Activated CD4-positive, alpha-beta T cell treated with anti-CD3 and anti-CD28 coated beads, Interleukin-10, Interleukin-2, amounts not matched to agents 100 ng/mL and 50 ng/mL, durations not matched to agents 16 hours and 8 hours (primary cell): ENCODE measurements at regions not wholly inside any gene's neighbourhood (a gene's known extent, or its start where the extent isn't known, plus 50 kb on each side); places are given as distances from the start of the nearest gene placed in this dataset.

ENCODE experiments used
- DNase-seq: peaks from one replicate; pipeline ENCODE4 v3.0.0-alpha.2; 2020

GRCh38 chr18:55119434-55119833, 160.2 kb upstream of the CCDC68 start:
- DNase-seq = no peak

GRCh38 chr18:55119016-55119415, 159.8 kb upstream of the CCDC68 start:
- DNase-seq = no peak

GRCh38 chr18:55116863-55117262, 157.6 kb upstream of the CCDC68 start:
- no peak for DNase-seq

- DNase-seq = no peak
Observed at GRCh38 chr18:55115606-55116005, 156.3 kb upstream of the CCDC68 start.

- no peak for DNase-seq
Observed at GRCh38 chr18:55114876-55115275, 155.6 kb upstream of the CCDC68 start.

GRCh38 chr18:55113800-55114199, 154.5 kb upstream of the CCDC68 start:
- no peak for DNase-seq

- DNase-seq = no peak
Observed at GRCh38 chr18:55111271-55111670, 152.0 kb upstream of the CCDC68 start.

- no peak for DNase-seq
Observed at GRCh38 chr18:55110436-55110835, 151.2 kb upstream of the CCDC68 start.

GRCh38 chr18:55109818-55110414, 150.7 kb upstream of the CCDC68 start:
- no peak for DNase-seq

GRCh38 chr18:55106906-55107305, 147.6 kb upstream of the CCDC68 start:
- DNase-seq = no peak

GRCh38 chr18:55106466-55106865, 147.2 kb upstream of the CCDC68 start:
- DNase-seq = no peak

GRCh38 chr18:55105873-55106272, 146.6 kb upstream of the CCDC68 start:
- DNase-seq = no peak

- no peak for DNase-seq
Observed at GRCh38 chr18:55102958-55103456, 143.7 kb upstream of the CCDC68 start.

- no peak for DNase-seq
Observed at GRCh38 chr18:55102501-55102900, 143.2 kb upstream of the CCDC68 start.

GRCh38 chr18:55101458-55101824, 142.2 kb upstream of the CCDC68 start:
- DNase-seq = no peak

GRCh38 chr18:55100817-55101457, 141.7 kb upstream of the CCDC68 start:
- no peak for DNase-seq

- no peak for DNase-seq
Observed at GRCh38 chr18:55097456-55098170, 138.4 kb upstream of the CCDC68 start.

- DNase-seq = no peak
Observed at GRCh38 chr18:55096263-55096951, 137.1 kb upstream of the CCDC68 start.

GRCh38 chr18:55095584-55095983, 136.3 kb upstream of the CCDC68 start:
- DNase-seq = no peak

GRCh38 chr18:55093808-55094207, 134.5 kb upstream of the CCDC68 start:
- no peak for DNase-seq

GRCh38 chr18:55093295-55093694, 134.0 kb upstream of the CCDC68 start:
- DNase-seq = no peak

- no peak for DNase-seq
Observed at GRCh38 chr18:55092166-55092565, 132.9 kb upstream of the CCDC68 start.

- no peak for DNase-seq
Observed at GRCh38 chr18:55090564-55091188, 131.4 kb upstream of the CCDC68 start.
